Upper lobe of left lung (tissue), 4 donors: ENCODE measurements at regions not wholly inside any gene's neighbourhood (a gene's known extent, or its start where the extent isn't known, plus 50 kb on each side); places are given as distances from the start of the nearest gene placed in this dataset.

Experiments
- CTCF ChIP-seq, 6 experiments: fragments of 450-650 bp in 4 of 6; fragments of 200-600 bp in 2 of 6; sonication (generic) in 2 of 6; IDR thresholded peaks; one replicate each; pipeline ENCODE4 v1.5.1; 2016 to 2019; ENCODE audit warnings: antibody characterized with exemption in 6 of 6
- EP300 ChIP-seq, 4 donors: sonication (generic); formaldehyde crosslinking; IDR thresholded peaks; one replicate each; pipeline ENCODE4 v1.5.1; 2017; ENCODE audit warnings: antibody characterized with exemption in 4 of 4, control low read depth in 2 of 4
- POLR2AphosphoS5 ChIP-seq, 2 donors: sonication (generic); formaldehyde crosslinking; IDR thresholded peaks; one replicate each; pipeline ENCODE4 v1.5.1; 2017; ENCODE audit warnings: antibody characterized with exemption in 2 of 2

GRCh38 chr11:29119116-29119515 lies 897.7 kb downstream of the KCNA4 start:
- no peak for TF ChIP-seq CTCF (IDR thresholded peaks at IDR 0.05)
- TF ChIP-seq POLR2AphosphoS5 (IDR thresholded peaks at IDR 0.05), result no peak
- TF ChIP-seq EP300 (IDR thresholded peaks at IDR 0.05), result no peak
